HG03469 (cell line): ENCODE measurements at regions not wholly inside any gene's neighbourhood (a gene's known extent, or its start where the extent isn't known, plus 50 kb on each side); places are given as distances from the start of the nearest gene placed in this dataset.
A peak's percentile ranks its signal among the peaks of the same experiment; 100 is the strongest.
"Not testable (repeated sequence)": the region's sequence is repeated elsewhere in the genome, so short reads cannot be mapped to it uniquely, and the experiment has no call there.

Experiments used
- ATAC-seq: cut with Tn5 transposase; IDR thresholded peaks from one replicate; pipeline ENCODE4 v1.9.1; 2021; ENCODE audit warnings: mild to moderate bottlenecking, moderate library complexity, moderate number of reproducible peaks; ENCODE audit not compliant: unreplicated experiment

DNA sequence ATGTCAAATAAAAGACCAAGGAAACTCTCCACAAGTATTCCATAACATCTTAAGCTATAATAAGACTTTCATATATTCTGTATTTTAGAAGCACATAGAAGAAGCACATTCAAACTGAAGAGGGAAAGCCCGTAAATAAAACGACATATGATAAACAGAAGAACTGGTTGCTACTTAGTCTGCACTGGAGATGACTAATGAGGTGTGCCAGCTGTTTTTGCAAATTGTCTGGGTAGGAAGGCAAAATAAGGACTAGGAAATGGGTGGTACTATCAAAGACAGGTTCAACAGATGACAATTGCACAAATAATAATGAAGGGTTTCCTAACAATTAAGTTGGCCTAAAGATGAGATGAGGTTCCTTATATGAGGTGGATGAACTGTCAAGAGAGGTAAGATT, 593.2 kb upstream of the CCDC179 start:
- ATAC-seq, result no peak

DNA sequence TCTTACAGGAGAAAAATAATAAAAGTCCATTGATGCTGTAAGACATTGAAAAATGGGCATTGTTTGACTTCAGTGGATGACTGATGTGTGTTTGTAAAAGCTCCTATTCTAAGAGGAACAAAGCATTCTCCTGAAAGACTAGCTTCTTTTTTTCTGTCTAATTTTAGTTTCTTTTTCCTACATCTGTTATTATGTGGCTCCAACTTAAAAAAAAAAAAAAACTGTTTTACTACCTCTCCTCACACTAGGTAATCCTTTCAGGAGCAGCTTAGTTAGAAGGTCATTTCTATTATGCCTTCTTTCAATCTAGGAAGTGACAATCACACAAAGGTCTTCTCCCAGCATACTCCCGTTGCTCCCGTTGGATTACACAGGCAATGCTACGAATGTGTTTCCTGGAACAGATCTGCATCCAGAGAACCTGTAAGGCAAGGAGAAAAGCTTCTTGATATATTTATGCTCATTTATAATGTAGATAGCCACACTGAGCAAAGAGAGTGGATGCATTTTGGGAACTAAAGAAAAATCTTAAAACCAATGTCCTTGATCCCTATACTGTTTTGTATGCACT, 595.1 kb upstream of the CCDC179 start:
- no peak for ATAC-seq

- ATAC-seq, result no peak
Observed at GRCh38 chr11:23457641-23458040, 597.4 kb upstream of the CCDC179 start.

GRCh38 chr11:23471878-23472277, 611.6 kb upstream of the CCDC179 start:
- no peak for ATAC-seq

DNA sequence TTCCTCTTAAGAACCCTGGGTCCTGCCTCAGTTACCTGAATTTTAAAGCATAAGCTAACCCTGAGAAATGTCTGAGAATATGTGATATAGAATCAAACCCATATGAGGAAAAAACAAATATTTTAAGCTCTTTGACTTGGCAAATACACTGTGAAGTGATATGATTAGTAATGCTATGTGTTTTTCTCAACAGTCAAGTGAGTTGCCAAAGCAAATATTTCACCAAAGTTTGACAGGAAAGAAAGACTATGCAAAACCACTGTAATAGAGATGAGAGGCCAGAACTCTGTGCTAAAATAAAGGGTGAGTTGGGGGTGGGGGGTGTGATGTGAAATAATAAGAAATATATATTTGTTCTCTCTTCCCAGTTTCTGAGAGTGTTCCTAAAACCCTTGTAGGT, 613.5 kb upstream of the CCDC179 start:
- ATAC-seq, result no peak

DNA sequence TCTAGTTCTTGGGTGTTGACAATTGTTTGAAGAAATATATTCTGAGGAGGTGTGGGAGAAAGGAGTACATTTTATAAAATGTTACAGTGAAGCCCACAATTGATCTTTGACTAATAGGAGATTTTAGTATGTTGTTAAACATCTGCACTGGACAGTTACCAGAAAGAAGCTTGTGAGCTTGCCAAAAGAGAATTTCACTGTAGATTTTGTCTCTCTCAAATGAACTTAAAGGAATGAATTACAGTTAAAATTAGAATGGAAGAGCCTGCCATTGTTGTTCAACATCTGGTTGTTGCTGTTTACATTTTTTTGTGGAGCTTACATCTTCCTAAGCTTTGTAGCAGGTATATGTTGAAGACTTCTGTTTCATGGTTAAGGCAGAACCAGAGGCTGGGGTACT, 620.5 kb upstream of the CCDC179 start:
- ATAC-seq, result no peak

GRCh38 chr11:23484146-23484545, 623.9 kb upstream of the CCDC179 start:
- ATAC-seq, result not testable (repeated sequence)

- ATAC-seq, result not testable (repeated sequence)
Observed at GRCh38 chr11:23484618-23485017, 624.3 kb upstream of the CCDC179 start.

DNA sequence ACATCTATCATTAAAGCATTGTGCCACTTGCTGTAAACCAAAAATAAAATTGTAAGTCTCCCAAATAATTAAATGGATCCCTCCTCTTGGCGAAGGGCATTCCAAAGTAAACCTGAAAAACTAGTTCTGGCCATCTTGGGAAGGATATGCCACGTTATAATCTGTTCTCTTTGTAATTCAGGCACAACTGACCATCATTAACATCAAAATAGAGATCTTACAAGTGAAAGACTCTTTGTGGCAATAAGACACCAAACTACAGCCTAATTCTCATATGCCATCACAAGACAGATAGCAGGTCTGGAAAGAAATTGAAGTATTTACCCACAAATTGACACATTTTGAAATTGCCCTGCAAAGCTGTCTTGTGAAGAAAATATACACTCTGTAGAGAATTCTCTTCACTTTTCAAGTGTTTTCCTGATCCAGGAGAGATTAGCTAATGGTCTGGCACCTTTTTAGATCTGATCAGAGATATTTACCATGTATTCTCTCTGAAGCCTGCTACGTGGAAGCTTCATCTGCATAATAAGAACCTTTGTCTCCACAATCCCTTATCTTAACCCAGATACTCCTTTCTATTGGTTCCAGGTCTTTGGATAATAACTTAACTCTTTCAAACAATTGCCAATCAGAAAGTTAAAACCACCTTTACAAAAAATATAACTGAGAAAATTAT, 630.4 kb upstream of the CCDC179 start:
- no peak for ATAC-seq

DNA sequence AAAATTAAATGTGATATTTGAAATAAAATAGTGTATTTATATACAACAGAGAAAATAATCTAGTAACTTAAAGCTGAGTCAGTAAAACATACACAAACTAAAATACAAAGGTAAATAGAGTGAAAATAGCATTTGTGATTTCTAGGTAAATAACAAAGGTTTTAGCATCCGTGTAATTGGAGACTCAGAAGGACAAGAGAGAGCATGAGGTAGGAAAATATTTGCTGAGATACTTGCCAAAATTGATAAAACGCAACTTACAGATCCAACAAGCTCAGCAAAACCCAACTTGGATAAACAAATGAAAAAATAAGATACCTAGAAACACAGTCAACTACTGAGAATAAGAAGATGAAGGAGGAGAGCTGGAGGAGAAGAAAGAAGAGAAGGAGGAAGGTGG, 634.7 kb upstream of the CCDC179 start:
- no peak for ATAC-seq

DNA sequence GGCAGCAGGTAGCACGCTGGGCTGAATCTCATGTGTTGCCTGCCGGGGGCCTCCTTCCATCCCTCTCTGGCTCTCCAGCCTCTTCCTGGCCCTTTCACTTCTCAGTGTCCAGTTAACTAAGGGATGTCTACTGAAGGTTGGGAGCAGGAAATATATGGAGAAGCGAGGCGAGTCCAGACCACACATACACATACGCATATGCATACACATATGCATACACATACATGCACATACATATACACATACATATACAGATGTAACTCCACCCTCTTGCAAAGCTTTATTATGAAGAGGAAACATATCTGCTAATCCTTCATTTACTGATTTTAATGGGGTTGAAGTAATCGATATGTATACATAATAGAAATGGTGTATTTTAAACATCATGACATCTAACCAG, 636.1 kb upstream of the CCDC179 start:
- no peak for ATAC-seq

GRCh38 chr11:23497040-23497439, 636.8 kb upstream of the CCDC179 start:
- no peak for ATAC-seq

DNA sequence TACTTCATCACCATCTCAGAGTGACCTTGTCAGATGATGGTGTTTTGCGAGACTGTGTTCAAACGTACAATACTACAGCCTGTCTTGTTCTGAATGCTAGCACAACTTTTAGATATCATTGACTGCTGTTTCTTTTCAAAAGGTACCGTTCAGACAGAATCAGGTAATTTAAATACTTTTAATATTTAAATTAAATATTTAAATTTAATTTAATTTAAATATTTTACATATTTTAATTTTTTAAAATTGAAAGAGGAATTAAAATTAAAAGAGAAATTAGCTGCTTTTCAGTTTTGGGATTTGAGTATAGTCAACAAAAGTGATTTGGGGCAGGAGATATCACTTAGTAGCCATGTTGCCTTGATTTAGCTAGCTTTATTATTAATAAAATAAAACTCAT, 642.1 kb upstream of the CCDC179 start:
- ATAC-seq, result no peak

DNA sequence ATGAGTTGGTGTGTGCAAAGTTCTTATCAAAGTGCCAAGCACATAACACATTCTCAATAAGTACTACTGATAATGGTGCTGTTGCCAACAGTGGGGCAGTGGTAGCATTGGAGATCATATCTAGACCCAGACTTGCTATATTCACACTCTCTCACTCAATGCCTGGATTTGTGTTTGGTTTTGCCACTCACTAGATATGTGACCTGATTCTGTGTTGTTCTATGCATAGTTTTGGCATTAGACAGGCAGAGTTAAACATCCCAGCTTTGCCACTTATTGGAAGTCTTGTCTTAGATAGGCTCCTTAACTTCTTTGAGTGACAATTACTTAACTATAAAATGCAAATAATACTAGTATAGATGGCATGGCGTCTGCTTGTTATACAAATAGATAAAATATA, 642.6 kb upstream of the CCDC179 start:
- ATAC-seq, result no peak

DNA sequence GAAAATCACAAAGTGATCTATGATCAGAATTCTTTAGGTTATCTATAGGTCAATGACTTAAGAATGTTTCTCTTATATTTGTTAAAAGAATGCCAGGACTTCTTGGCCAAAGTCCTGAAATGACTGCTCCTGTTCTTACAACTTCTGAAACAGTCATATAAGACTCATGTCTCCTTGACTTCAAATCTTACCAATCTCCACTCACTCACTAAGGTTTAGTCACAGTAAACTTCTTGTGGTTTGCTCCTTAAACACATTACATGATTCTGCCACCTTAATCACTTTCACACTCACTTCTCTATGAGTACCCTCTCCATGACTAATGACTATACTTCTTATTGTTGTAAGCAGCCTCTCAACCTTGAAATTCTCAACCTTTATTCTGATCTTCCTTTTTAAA, 648.7 kb upstream of the CCDC179 start:
- no peak for ATAC-seq

DNA sequence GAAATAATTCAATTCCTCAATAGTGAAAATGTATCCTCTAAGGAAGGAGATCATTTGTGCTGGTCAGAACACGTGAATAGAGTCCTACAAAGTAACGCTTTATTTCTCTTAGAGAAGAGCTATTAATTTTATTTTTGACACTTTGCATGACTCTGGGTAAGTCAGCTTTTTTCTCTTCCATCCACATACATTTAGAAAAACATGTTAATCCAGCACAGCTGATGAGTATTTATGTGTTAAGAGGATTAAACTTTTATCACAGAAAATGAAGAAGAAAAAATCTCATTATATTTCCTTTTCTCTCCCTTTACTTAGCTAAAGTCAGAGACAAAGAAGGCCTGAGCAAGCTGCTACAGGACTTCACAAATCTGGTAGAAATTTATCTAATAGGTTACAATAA, 649.5 kb upstream of the CCDC179 start:
- no peak for ATAC-seq

DNA sequence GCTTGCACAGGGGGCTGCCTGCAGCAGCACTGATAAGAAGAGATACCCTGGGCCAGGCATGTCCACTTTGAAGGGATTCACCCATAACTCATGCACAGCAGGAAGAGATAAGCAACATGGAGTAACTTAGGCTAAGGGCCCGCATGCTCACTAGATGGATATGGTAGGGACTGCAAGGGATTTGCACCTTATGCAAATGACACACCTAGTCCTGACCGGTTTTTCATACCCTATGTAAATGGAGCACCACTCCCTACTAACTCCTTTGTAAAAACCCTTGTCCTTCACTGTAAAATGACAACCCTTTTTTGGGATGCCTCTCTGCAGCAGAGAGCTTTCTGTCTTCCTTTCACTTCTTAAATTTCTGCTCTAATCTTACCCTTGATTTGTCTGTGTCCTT, 658.9 kb upstream of the CCDC179 start:
- no peak for ATAC-seq

- no peak for ATAC-seq
Observed at GRCh38 chr11:23520226-23520960, 660.1 kb upstream of the CCDC179 start.

DNA sequence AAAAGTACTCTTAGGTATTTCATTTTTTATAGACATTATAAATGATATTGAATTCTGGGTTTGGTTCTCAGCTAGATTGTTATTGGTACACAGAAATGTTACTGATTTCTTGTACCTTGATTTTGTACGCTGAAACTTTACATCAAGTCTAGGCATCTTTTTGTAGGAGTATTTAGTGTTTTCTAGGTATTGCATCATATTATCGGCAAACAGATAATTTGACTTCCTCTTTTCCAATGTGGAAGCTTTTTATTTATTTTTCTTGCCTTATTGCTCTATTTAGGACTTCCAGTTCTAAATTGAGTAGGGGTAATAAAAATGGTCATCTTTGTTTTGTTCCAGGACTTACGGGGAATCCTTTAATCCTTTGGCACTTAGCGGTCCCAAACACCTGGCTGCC, 676.6 kb upstream of the CCDC179 start:
- ATAC-seq, result no peak

- no peak for ATAC-seq
Observed at GRCh38 chr11:23539556-23539955, 679.3 kb upstream of the CCDC179 start.

DNA sequence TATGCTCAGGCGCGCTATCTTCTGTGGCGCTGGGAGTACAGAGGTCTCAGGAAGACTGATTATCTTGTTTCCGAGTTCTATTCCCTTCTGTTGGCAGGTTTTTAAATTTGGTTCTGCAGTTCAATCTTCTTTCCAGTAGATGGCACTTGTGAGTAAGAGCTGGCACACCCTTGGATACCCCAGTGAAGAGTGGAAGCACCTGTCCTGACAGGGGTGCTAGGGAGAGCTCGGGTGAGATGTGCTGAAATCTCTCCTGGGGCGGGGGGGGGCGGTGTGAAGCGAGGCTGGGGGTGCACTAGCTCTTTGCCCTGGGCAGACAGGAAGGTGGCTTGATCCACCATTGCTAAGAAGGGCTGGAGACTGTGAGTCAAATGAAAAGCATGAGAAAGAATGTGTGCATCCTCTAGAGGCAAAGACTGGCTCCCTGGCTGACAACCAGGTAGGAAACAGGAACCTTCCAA, 679.9 kb upstream of the CCDC179 start:
- peak; percentile 81 for ATAC-seq

DNA sequence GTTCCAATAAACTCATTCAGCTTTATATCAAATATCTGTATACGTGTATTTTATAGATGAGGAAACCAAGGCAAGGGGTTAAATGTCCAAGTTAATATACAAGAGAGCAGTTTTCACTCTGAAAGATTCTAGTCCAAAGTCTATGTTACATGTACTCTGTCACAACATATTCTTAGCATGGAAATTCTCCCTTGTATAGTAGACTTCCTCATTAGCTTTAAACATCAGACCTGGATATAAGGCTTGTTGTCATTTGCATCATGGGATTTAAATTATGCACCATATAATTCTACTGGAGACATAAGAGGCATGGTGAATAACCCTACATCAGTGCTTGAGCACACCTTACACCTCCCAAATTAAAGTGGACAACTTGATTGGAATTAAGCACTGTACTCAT, 681.9 kb upstream of the CCDC179 start:
- ATAC-seq, result no peak
